ENCODE measurements at regions not wholly inside any gene's neighbourhood (a gene's known extent, or its start where the extent isn't known, plus 50 kb on each side); places are given as distances from the start of the nearest gene placed in this dataset.
"Not testable (repeated sequence)": the region's sequence is repeated elsewhere in the genome, so short reads cannot be mapped to it uniquely, and the experiment has no call there.

GRCh38 chr13:21228738-21229137 is 52.3 kb downstream of the MRPL57 start:
- DNase-seq, result no peak

GRCh38 chr13:21229241-21230024 is 53.0 kb downstream of the MRPL57 start:
- DNase-seq, result no peak

GRCh38 chr13:21230516-21230915 is 54.1 kb downstream of the MRPL57 start:
- no peak for DNase-seq

GRCh38 chr13:21231426-21231940 is 55.0 kb downstream of the MRPL57 start:
- DNase-seq, result no peak

- no peak for DNase-seq
Measured at GRCh38 chr13:21232196-21232595, 55.7 kb downstream of the MRPL57 start.

- DNase-seq, result no peak
Measured at GRCh38 chr13:21232599-21232998, 56.1 kb downstream of the MRPL57 start.

GRCh38 chr13:21233086-21233485 is 56.6 kb downstream of the MRPL57 start:
- DNase-seq, result no peak

GRCh38 chr13:21234526-21234925 is 58.1 kb downstream of the MRPL57 start:
- DNase-seq, result no peak

GRCh38 chr13:21235174-21235573 is 58.7 kb downstream of the MRPL57 start:
- DNase-seq, result no peak

- no peak for DNase-seq
Measured at GRCh38 chr13:21237081-21237480, 60.6 kb downstream of the MRPL57 start.

GRCh38 chr13:21238267-21238666 is 61.8 kb downstream of the MRPL57 start:
- no peak for DNase-seq

GRCh38 chr13:21240586-21240985 is 64.1 kb downstream of the MRPL57 start:
- DNase-seq, result no peak

GRCh38 chr13:21242236-21242635 is 65.8 kb downstream of the MRPL57 start:
- no peak for DNase-seq

- DNase-seq, result no peak
Measured at GRCh38 chr13:21243045-21243897, 66.8 kb downstream of the MRPL57 start.

GRCh38 chr13:21243898-21244184 is 67.4 kb downstream of the MRPL57 start:
- DNase-seq, result not testable (repeated sequence)

- DNase-seq, result no peak
Measured at GRCh38 chr13:21246761-21247452, 70.4 kb downstream of the MRPL57 start.

- DNase-seq, result no peak
Measured at GRCh38 chr13:21256351-21256761, 79.9 kb downstream of the MRPL57 start.

GRCh38 chr13:21256891-21257290 is 80.4 kb downstream of the MRPL57 start:
- no peak for DNase-seq

GRCh38 chr13:21259571-21260455 is 83.4 kb downstream of the MRPL57 start:
- DNase-seq, result no peak

- not testable (repeated sequence) for DNase-seq
Measured at GRCh38 chr13:21260561-21261290, 84.3 kb downstream of the MRPL57 start.

GRCh38 chr13:21261487-21262216 is 85.2 kb downstream of the MRPL57 start:
- DNase-seq, result not testable (repeated sequence)
